ENCODE measurements at regions not wholly inside any gene's neighbourhood (a gene's known extent, or its start where the extent isn't known, plus 50 kb on each side); places are given as distances from the start of the nearest gene placed in this dataset.
"Not testable (repeated sequence)": the region's sequence is repeated elsewhere in the genome, so short reads cannot be mapped to it uniquely, and the experiment has no call there.

GRCh38 chr6:85866370-85866730, 223.7 kb upstream of the SYNCRIP start:
- ATAC-seq (no peak), DNase-seq (ENCODE audit: low spot score in 2 of 2) (no peak)
- H3K27ac Mint-ChIP-seq, result no peak overlapping the region
- no peaks in the 10 kb centered on the region for H3K36me3 Mint-ChIP-seq
- peaks cover 0 to 5% of the 10 kb centered on the region in 2 donors for H3K9me3 Mint-ChIP-seq

GRCh38 chr6:85865420-85866369, 223.0 kb upstream of the SYNCRIP start:
- Mint-ChIP-seq H3K36me3 (no peaks in the 10 kb centered on the region), H3K27ac (no peak overlapping the region), H3K9me3 (peaks cover 0 to 5% of the 10 kb centered on the region in 2 donors)
- ATAC-seq (no peak), DNase-seq (ENCODE audit: low spot score in 2 of 2) (no peak)

- ATAC-seq (no peak), DNase-seq (ENCODE audit: low spot score in 2 of 2) (no peak)
- Mint-ChIP-seq H3K36me3 (no peaks in the 10 kb centered on the region), H3K27ac (no peak overlapping the region), H3K9me3 (peaks cover 0 to 10% of the 10 kb centered on the region in 2 donors)
Observed at GRCh38 chr6:85864453-85865401, 222.0 kb upstream of the SYNCRIP start.

- Mint-ChIP-seq H3K9me3 (peaks cover 6% of the 10 kb centered on the region in 2 donors), H3K36me3 (peaks cover 0 to under 1% of the 10 kb centered on the region in 2 donors), H3K27ac (no peak overlapping the region)
- ATAC-seq, result no peak
- DNase-seq (ENCODE audit: low spot score in 2 of 2), result no peak
Observed at GRCh38 chr6:85856235-85856634, 213.5 kb upstream of the SYNCRIP start.

- H3K36me3 Mint-ChIP-seq; H3K27ac Mint-ChIP-seq; ATAC-seq; DNase-seq (ENCODE audit: low spot score in 2 of 2): not testable (repeated sequence)
- peaks cover 6 to 16% of the 10 kb centered on the region in 2 donors for H3K9me3 Mint-ChIP-seq
Observed at GRCh38 chr6:85838351-85839119, 195.8 kb upstream of the SYNCRIP start.

- Mint-ChIP-seq H3K9me3 (peaks cover 22 to 27% of the 10 kb centered on the region in 2 donors), H3K27ac (no peak overlapping the region), H3K36me3 (peaks cover 0 to 7% of the 10 kb centered on the region in 2 donors)
- ATAC-seq (no peak), DNase-seq (ENCODE audit: low spot score in 2 of 2) (no peak)
Observed at GRCh38 chr6:85828973-85829372, 186.3 kb upstream of the SYNCRIP start.

GRCh38 chr6:85826997-85827396, 184.3 kb upstream of the SYNCRIP start:
- DNase-seq (ENCODE audit: low spot score in 2 of 2) (no peak), ATAC-seq (no peak)
- Mint-ChIP-seq H3K27ac (no peak overlapping the region), H3K9me3 (peaks cover 23 to 33% of the 10 kb centered on the region in 2 donors), H3K36me3 (peaks cover 0 to 4% of the 10 kb centered on the region in 2 donors)

- peaks cover 23 to 33% of the 10 kb centered on the region in 2 donors for H3K9me3 Mint-ChIP-seq
- no peak for ATAC-seq
Observed at GRCh38 chr6:85824329-85824728, 181.6 kb upstream of the SYNCRIP start.

GRCh38 chr6:85810558-85810957, 167.9 kb upstream of the SYNCRIP start:
- no peak for DNase-seq (ENCODE audit: low spot score in 2 of 2)
- Mint-ChIP-seq H3K36me3 (peaks cover 0 to 1% of the 10 kb centered on the region in 2 donors), H3K27ac (no peak overlapping the region), H3K9me3 (peaks cover 10 to 28% of the 10 kb centered on the region in 2 donors)
- ATAC-seq, result no peak

More at GRCh38 chr6:85824329-85824728, 181.6 kb upstream of the SYNCRIP start:
- Mint-ChIP-seq H3K36me3 (peaks cover 0 to 4% of the 10 kb centered on the region in 2 donors), H3K27ac (no peak overlapping the region)
- DNase-seq (ENCODE audit: low spot score in 2 of 2), result no peak

GRCh38 chr6:85803721-85804120, 161.0 kb upstream of the SYNCRIP start:
- DNase-seq (ENCODE audit: low spot score in 2 of 2) (no peak), ATAC-seq (no peak)
- Mint-ChIP-seq H3K27ac (no peak overlapping the region), H3K9me3 (peaks cover 4 to 9% of the 10 kb centered on the region in 2 donors), H3K36me3 (no peaks in the 10 kb centered on the region)

- no peak overlapping the region for H3K27ac Mint-ChIP-seq
Observed at GRCh38 chr6:85802162-85802561, 159.5 kb upstream of the SYNCRIP start.

GRCh38 chr6:85798931-85799652, 156.4 kb upstream of the SYNCRIP start:
- no peak overlapping the region for H3K27ac Mint-ChIP-seq
- H3K36me3 Mint-ChIP-seq, result no peaks in the 10 kb centered on the region
- no peak for ATAC-seq
- DNase-seq (ENCODE audit: low spot score in 2 of 2), result no peak
- no peaks in the 10 kb centered on the region for H3K9me3 Mint-ChIP-seq

More at GRCh38 chr6:85802162-85802561, 159.5 kb upstream of the SYNCRIP start:
- DNase-seq (ENCODE audit: low spot score in 2 of 2), result no peak
- Mint-ChIP-seq H3K36me3 (no peaks in the 10 kb centered on the region), H3K9me3 (peaks cover 0 to 4% of the 10 kb centered on the region in 2 donors)
- no peak for ATAC-seq

- Mint-ChIP-seq H3K36me3 (no peaks in the 10 kb centered on the region), H3K27ac (no peak overlapping the region), H3K9me3 (no peaks in the 10 kb centered on the region)
- ATAC-seq, result no peak
- DNase-seq (ENCODE audit: low spot score in 2 of 2), result no peak
Observed at GRCh38 chr6:85797993-85798392, 155.3 kb upstream of the SYNCRIP start.

GRCh38 chr6:85795945-85796344, 153.3 kb upstream of the SYNCRIP start:
- ATAC-seq (no peak), DNase-seq (ENCODE audit: low spot score in 2 of 2) (no peak)
- H3K36me3 Mint-ChIP-seq, result no peaks in the 10 kb centered on the region
- no peak overlapping the region for H3K27ac Mint-ChIP-seq
- H3K9me3 Mint-ChIP-seq, result peaks cover 0 to 4% of the 10 kb centered on the region in 2 donors

- Mint-ChIP-seq H3K36me3 (peaks cover 0 to 4% of the 10 kb centered on the region in 2 donors), H3K9me3 (peaks cover 13 to 15% of the 10 kb centered on the region in 2 donors), H3K27ac (no peak overlapping the region)
- no peak for ATAC-seq
- no peak for DNase-seq (ENCODE audit: low spot score in 2 of 2)
Observed at GRCh38 chr6:85792254-85792653, 149.6 kb upstream of the SYNCRIP start.

GRCh38 chr6:85775883-85776282, 133.2 kb upstream of the SYNCRIP start:
- peaks cover 0 to 5% of the 10 kb centered on the region in 2 donors for H3K36me3 Mint-ChIP-seq
- H3K9me3 Mint-ChIP-seq, result peaks cover 4 to 16% of the 10 kb centered on the region in 2 donors
- ATAC-seq (no peak), DNase-seq (ENCODE audit: low spot score in 2 of 2) (no peak)
- H3K27ac Mint-ChIP-seq, result no peak overlapping the region

All from activated naive CD4-positive, alpha-beta T cell treated with anti-CD3 and anti-CD28 coated beads, Interleukin-2, amount 50 U/mL, for 72 hours (primary cell).